AG04449 (cell line): ENCODE measurements at regions not wholly inside any gene's neighbourhood (a gene's known extent, or its start where the extent isn't known, plus 50 kb on each side); places are given as distances from the start of the nearest gene placed in this dataset.

Source experiments
- CTCF ChIA-PET: fragments of 350-600 bp; formaldehyde crosslinking; extraction: SDS; loops from one replicate; lab custom pipeline; 2021; ENCODE audit warnings: antibody characterized with exemption; lab: Yijun Ruan, JAX
- POLR2A ChIA-PET: fragments of 400-600, 350-600 bp; formaldehyde crosslinking; extraction: SDS; loops from one replicate; lab custom pipeline; 2020; ENCODE audit warnings: antibody characterized with exemption, inconsistent platforms; lab: Yijun Ruan, JAX
- DNase-seq: peaks from one replicate; pipeline ENCODE4 v3.0.0-alpha.2; 2010; ENCODE audit warnings: low read depth, low spot score
- H3K4me3 ChIP-seq: 2 replicates; pipeline ENCODE4 v1.5.1; 2011; ENCODE audit warnings: low read depth, mild to moderate bottlenecking, control low read depth, low read length
- CTCF ChIP-seq: IDR thresholded peaks from one replicate; pipeline ENCODE4 v1.5.1; 2011; ENCODE audit warnings: mild to moderate bottlenecking, moderate library complexity, low read length, control low read depth, inconsistent platforms; ENCODE audit not compliant: insufficient read depth; ENCODE audit errors: missing control alignments

GRCh38 chr18:67613731-67614130, 97.2 kb upstream of the DSEL start:
- H3K4me3 ChIP-seq: no peak overlapping the region
- no peak for TF ChIP-seq CTCF
- POLR2A ChIA-PET: no interaction called here
- CTCF ChIA-PET: no interaction called here
- no peak for DNase-seq

GRCh38 chr18:67612281-67612680, 95.8 kb upstream of the DSEL start:
- ChIA-PET CTCF (no interaction called here), POLR2A (no interaction called here)
- H3K4me3 ChIP-seq: no peak overlapping the region
- no peak for DNase-seq
- no peak for TF ChIP-seq CTCF

- no peak for TF ChIP-seq CTCF
- no peak for DNase-seq
- ChIA-PET POLR2A (no interaction called here), CTCF (interaction anchor here (1.6 kb wide), 1 partner anchor 10 kb away, joined by 4 read pairs; no protein-coding TSS in a partner anchor)
- H3K4me3 ChIP-seq: no peak overlapping the region
Observed at GRCh38 chr18:67608615-67609273, 92.2 kb upstream of the DSEL start.

- CTCF ChIA-PET: interaction anchor here (1.6 kb wide), 1 partner anchor 9 kb away, joined by 4 read pairs; no protein-coding TSS in a partner anchor
- H3K4me3 ChIP-seq: no peak overlapping the region
Observed at GRCh38 chr18:67608191-67608590, 91.7 kb upstream of the DSEL start.

GRCh38 chr18:67600181-67601180, 84.0 kb upstream of the DSEL start:
- ChIA-PET CTCF (interaction anchor here (2.1 kb wide), 1 partner anchor 10 kb away, joined by 7 read pairs; no protein-coding TSS in a partner anchor), POLR2A (no interaction called here)
- H3K4me3 ChIP-seq: no peak overlapping the region
- no peak for DNase-seq
- no peak for TF ChIP-seq CTCF

More at GRCh38 chr18:67608191-67608590, 91.7 kb upstream of the DSEL start:
- POLR2A ChIA-PET: no interaction called here
- no peak for DNase-seq
- TF ChIP-seq CTCF: no peak
